ENCODE measurements at regions not wholly inside any gene's neighbourhood (a gene's known extent, or its start where the extent isn't known, plus 50 kb on each side); places are given as distances from the start of the nearest gene placed in this dataset.

GRCh38 chr6:1208876-1209275 lies 103.0 kb upstream of the FOXQ1 start:
- TF ChIP-seq, protein P1, sequence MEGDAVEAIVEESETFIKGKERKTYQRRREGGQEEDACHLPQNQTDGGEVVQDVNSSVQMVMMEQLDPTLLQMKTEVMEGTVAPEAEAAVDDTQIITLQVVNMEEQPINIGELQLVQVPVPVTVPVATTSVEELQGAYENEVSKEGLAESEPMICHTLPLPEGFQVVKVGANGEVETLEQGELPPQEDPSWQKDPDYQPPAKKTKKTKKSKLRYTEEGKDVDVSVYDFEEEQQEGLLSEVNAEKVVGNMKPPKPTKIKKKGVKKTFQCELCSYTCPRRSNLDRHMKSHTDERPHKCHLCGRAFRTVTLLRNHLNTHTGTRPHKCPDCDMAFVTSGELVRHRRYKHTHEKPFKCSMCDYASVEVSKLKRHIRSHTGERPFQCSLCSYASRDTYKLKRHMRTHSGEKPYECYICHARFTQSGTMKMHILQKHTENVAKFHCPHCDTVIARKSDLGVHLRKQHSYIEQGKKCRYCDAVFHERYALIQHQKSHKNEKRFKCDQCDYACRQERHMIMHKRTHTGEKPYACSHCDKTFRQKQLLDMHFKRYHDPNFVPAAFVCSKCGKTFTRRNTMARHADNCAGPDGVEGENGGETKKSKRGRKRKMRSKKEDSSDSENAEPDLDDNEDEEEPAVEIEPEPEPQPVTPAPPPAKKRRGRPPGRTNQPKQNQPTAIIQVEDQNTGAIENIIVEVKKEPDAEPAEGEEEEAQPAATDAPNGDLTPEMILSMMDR (IDR thresholded peaks at IDR 0.05): no peak

DNA sequence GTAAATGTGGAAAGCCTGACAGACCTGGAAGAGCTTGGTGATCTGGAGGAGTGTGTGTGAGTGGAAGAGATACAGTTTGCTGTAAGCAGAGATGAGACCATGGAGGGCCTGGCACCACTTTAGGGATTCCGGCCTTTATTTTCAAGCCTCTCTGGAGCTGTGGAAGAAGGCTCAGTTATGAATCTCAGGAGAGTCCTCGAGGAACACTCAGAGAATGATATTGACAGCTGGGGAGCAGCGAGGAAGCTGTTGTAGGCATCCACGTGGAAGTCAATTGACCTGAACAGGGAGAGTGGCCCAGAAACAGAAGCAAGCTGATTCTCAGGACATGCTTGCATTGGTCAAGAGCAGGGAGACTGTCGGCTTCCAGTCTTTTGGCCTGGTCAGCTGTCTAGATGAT lies 108.4 kb upstream of the FOXQ1 start:
- TF ChIP-seq, protein P1 (IDR thresholded peaks at IDR 0.05): no peak

- TF ChIP-seq, protein P1 (IDR thresholded peaks at IDR 0.05): no peak
These were observed 109.7 kb upstream of the FOXQ1 start for GRCh38 chr6:1202201-1202600.

DNA sequence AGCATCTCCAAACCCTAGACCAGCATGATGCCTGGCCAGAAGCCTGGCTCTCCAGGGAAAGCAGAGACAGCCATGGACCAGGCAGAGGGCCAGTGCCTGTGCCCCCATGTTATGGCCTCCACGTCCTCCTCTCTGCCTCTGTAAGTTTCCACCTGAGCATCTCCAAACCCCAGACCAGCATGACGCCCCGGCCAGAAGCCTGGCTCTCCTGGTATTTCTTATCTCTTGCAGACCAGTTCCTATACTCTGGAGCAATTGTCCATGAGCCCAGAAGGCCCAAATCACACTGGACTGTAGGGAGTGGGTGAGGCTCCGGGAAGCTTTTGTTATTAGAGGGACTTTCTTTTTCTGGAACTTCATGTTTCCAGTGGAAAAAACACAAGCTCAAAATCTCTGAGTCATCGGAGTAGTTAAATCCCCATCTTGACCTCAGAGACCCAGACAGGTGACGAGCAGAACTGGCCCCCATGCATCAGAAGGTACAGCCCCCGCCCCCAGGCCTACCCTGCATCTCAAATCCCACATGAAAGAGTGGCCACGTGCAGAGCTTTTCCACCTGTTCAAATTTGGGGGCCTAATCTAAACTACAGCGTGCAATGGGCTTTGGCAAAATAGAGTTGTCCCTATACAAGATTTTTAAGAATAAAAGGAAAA lies 110.2 kb upstream of the FOXQ1 start:
- TF ChIP-seq, protein P1 (IDR thresholded peaks at IDR 0.05): no peak

DNA sequence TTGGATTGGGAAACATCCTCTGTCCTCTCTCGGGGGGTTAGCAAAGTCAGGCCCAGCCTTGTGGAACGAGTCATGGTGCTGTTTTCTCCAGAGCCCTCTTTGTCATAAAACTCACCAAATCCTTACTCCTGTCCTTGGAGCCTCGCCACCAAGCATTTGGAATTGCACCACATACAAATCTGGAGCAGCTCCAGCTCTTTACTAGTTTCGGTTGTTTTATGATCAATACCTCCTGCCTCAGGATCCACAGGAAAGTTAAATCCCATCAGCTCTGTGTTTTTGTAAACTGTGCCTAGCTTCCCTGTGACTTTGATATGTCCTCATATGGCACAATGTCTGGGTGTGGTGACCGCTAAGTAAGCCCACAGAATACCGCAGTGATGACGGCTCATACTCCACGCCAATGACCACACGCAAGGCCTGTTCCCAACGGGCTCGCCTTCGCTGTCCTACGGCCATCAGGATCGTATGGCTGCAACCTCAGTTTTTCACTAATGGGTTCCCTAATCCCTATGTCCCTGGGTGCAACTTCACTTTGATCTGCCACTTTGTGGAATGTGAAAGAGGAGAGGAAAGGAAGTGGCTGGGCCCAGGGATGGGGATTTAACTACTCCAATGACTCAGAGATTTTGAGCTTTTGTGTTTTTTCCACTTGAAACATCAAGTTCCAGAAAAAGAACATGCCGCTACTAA lies 111.3 kb upstream of the FOXQ1 start:
- TF ChIP-seq, protein P1 (IDR thresholded peaks at IDR 0.05): no peak

DNA sequence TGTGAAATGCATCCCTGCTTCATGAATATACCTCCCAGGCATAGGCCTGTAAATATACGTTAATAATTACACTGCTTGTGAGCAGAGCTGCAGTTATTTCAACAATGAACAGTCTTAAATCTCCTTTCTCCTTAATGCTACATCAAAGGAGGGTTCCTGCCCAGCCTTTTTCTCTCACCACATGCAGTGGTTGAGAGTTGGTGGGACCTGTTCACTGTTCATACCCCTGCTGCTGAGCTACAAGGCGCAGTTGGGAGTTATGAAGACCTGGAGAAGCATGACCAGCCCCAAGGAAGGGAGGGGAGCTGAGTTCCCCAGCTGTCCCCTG lies 111.9 kb upstream of the FOXQ1 start:
- TF ChIP-seq, protein P1 (IDR thresholded peaks at IDR 0.05): no peak

- TF ChIP-seq, protein P1 (IDR thresholded peaks at IDR 0.05): no peak
These were observed 114.6 kb upstream of the FOXQ1 start for GRCh38 chr6:1197309-1197708.
